Transverse colon (tissue), 4 donors: ENCODE measurements at regions not wholly inside any gene's neighbourhood (a gene's known extent, or its start where the extent isn't known, plus 50 kb on each side); places are given as distances from the start of the nearest gene placed in this dataset.

Experiments
- DNase-seq: peaks from one replicate; pipeline ENCODE4 v3.0.0-alpha.2; 2019
- H3K27ac ChIP-seq, 4 donors: fragments of 200-600 bp; sonication (generic); 2 replicates each; pipeline ENCODE4 v1.5.1; 2016 to 2018; ENCODE audit warnings: inconsistent platforms in 4 of 4
- H3K27me3 ChIP-seq: fragments of 200-600 bp; sonication (generic); 2 replicates; pipeline ENCODE4 v1.5.1; 2017; ENCODE audit warnings: inconsistent platforms
- H3K36me3 ChIP-seq, 4 donors: fragments of 200-600 bp; sonication (generic); 2 replicates each; pipeline ENCODE4 v1.5.1; 2017 to 2019; ENCODE audit warnings: inconsistent platforms in 4 of 4
- H3K4me1 ChIP-seq, 4 donors: fragments of 200-600 bp; sonication (generic); 2 replicates each; pipeline ENCODE4 v1.5.1; 2017 to 2020; ENCODE audit warnings: inconsistent platforms in 4 of 4
- H3K4me3 ChIP-seq, 4 donors: fragments of 200-600 bp; sonication (generic); 1 replicate in 1 of 4; 2 replicates in 3 of 4; pipeline versions ENCODE4 v1.5.1 to v1.6.1; 2017 to 2019; ENCODE audit warnings: inconsistent platforms in 4 of 4
- H3K9me3 ChIP-seq, 2 donors: fragments of 200-600 bp; sonication (generic); 2 replicates each; pipeline ENCODE4 v1.5.1; 2017 to 2019; ENCODE audit warnings: inconsistent platforms in 2 of 2
- CTCF ChIP-seq, 5 experiments: fragments of 200-600 bp in 3 of 5; fragments of 450-650 bp in 2 of 5; sonication (generic) in 3 of 5; IDR thresholded peaks; 1 replicate in 2 of 5; 2 replicates in 3 of 5; pipeline ENCODE4 v1.5.1; 2016 to 2017; ENCODE audit warnings: antibody characterized with exemption in 5 of 5, inconsistent platforms in 3 of 5, mild to moderate bottlenecking in 2 of 5, moderate library complexity in 1 of 5
- EP300 ChIP-seq: sonication (generic); formaldehyde crosslinking; IDR thresholded peaks from one replicate; pipeline ENCODE4 v1.6.1; 2017; ENCODE audit warnings: antibody characterized with exemption, low read depth
- POLR2A ChIP-seq: fragments of 450-650 bp; IDR thresholded peaks from one replicate; pipeline ENCODE4 v1.6.1; 2016; ENCODE audit warnings: antibody characterized with exemption, mild to moderate bottlenecking, moderate library complexity
- POLR2AphosphoS5 ChIP-seq, 3 donors: sonication (generic); formaldehyde crosslinking; IDR thresholded peaks; one replicate each; pipeline ENCODE4 v1.6.1; 2016; ENCODE audit warnings: antibody characterized with exemption in 3 of 3
- WGBS, 2 donors: methylation state at CpG; one replicate each; pipeline ENCODE4 v1.1.5; 2018; ENCODE audit warnings: low coverage in 1 of 2; 5-methylcytosine and 5-hydroxymethylcytosine counted together
- in situ Hi-C, 4 donors: fragments of 200-750 bp; cut with MboI; loops; one replicate each; pipeline versions ENCODE4 v1.15.0 to v1.15.1; 2017; ENCODE audit warnings: low sequenced_read_pairs in 3 of 4, low pct_ligation_motif_present in 1 of 4, low pct_unique_long_range_greater_than_20kb in 1 of 4
- intact Hi-C: fragments of 100-400 bp; cut with DNase I; formaldehyde crosslinking; loops from one replicate; pipeline ENCODE4 v1.15.1; 2023; ENCODE audit warnings: low total_unique reads

GRCh38 chrY:17238406-17238805 lies 641.6 kb downstream of the CDY2B start:
- no peaks in the 10 kb centered on the region for H3K36me3 ChIP-seq
- H3K27me3 ChIP-seq = no peaks in the 10 kb centered on the region
- no peak overlapping the region for H3K4me3 ChIP-seq
- H3K27ac ChIP-seq = no peak overlapping the region
- no peak for DNase-seq
- no peak for TF ChIP-seq CTCF (IDR thresholded peaks at IDR 0.05)
- TF ChIP-seq EP300 = no peak
- TF ChIP-seq POLR2AphosphoS5 (IDR thresholded peaks at IDR 0.05) = no peak
- no peak for TF ChIP-seq POLR2A
- no CpG with 5 or more reads among the region's 2 CpGs for WGBS, 2 donors
- in situ Hi-C loops = no loop called here
- no peaks in the 10 kb centered on the region for H3K9me3 ChIP-seq
- H3K4me1 ChIP-seq = no peaks in the 10 kb centered on the region
- intact Hi-C loops = no loop called here

- Histone ChIP-seq H3K27me3 (no peaks in the 10 kb centered on the region), H3K36me3 (no peaks in the 10 kb centered on the region), H3K9me3 (no peaks in the 10 kb centered on the region), H3K27ac (no peak overlapping the region), H3K4me3 (no peak overlapping the region), H3K4me1 (no peaks in the 10 kb centered on the region)
- TF ChIP-seq EP300 = no peak
- no peak for TF ChIP-seq POLR2AphosphoS5 (IDR thresholded peaks at IDR 0.05)
- no peak for TF ChIP-seq POLR2A
- TF ChIP-seq CTCF (IDR thresholded peaks at IDR 0.05) = no peak
- WGBS, 2 donors = no CpG with 5 or more reads among the region's 2 CpGs
- no peak for DNase-seq
- intact Hi-C loops (no loop called here), in situ Hi-C loops (no loop called here)
Observed at GRCh38 chrY:17235769-17236168, 644.3 kb downstream of the CDY2B start.

GRCh38 chrY:17233435-17234109 lies 646.4 kb downstream of the CDY2B start:
- Histone ChIP-seq H3K36me3 (no peaks in the 10 kb centered on the region), H3K4me3 (no peak overlapping the region), H3K27me3 (no peaks in the 10 kb centered on the region), H3K4me1 (no peaks in the 10 kb centered on the region), H3K9me3 (no peaks in the 10 kb centered on the region), H3K27ac (no peak overlapping the region)
- in situ Hi-C loops (no loop called here), intact Hi-C loops (no loop called here)
- no peak for TF ChIP-seq POLR2AphosphoS5 (IDR thresholded peaks at IDR 0.05)
- TF ChIP-seq CTCF (IDR thresholded peaks at IDR 0.05) = no peak
- no peak for TF ChIP-seq EP300
- no peak for TF ChIP-seq POLR2A
- no peak for DNase-seq
- WGBS, 2 donors = no CpG with 5 or more reads among the region's 3 CpGs

GRCh38 chrY:17231994-17232393 lies 648.0 kb downstream of the CDY2B start:
- Histone ChIP-seq H3K27ac (no peak overlapping the region), H3K27me3 (no peaks in the 10 kb centered on the region), H3K9me3 (no peaks in the 10 kb centered on the region), H3K36me3 (no peaks in the 10 kb centered on the region), H3K4me3 (no peak overlapping the region), H3K4me1 (no peaks in the 10 kb centered on the region)
- in situ Hi-C loops = no loop called here
- intact Hi-C loops = no loop called here
- 89% methylated on average over 3 of the region's 3 CpGs; no CpG with 5 or more reads in 1 of the 2 donors for WGBS, 2 donors
- no peak for DNase-seq
- no peak for TF ChIP-seq EP300

GRCh38 chrY:17223502-17223901 lies 656.5 kb downstream of the CDY2B start:
- intact Hi-C loops (no loop called here), in situ Hi-C loops (no loop called here)
- H3K9me3 ChIP-seq = no peaks in the 10 kb centered on the region
- H3K4me3 ChIP-seq = no peak overlapping the region
- H3K4me1 ChIP-seq = no peaks in the 10 kb centered on the region
- H3K27me3 ChIP-seq = no peaks in the 10 kb centered on the region
- no peaks in the 10 kb centered on the region for H3K36me3 ChIP-seq
- H3K27ac ChIP-seq = no peak overlapping the region
- no peak for DNase-seq
- TF ChIP-seq POLR2AphosphoS5 (IDR thresholded peaks at IDR 0.05) = no peak
- TF ChIP-seq CTCF (IDR thresholded peaks at IDR 0.05) = no peak
- TF ChIP-seq EP300 = no peak
- TF ChIP-seq POLR2A = no peak
- WGBS, 2 donors = no CpG with 5 or more reads among the region's 1 CpG
